ENCODE measurements at regions not wholly inside any gene's neighbourhood (a gene's known extent, or its start where the extent isn't known, plus 50 kb on each side); places are given as distances from the start of the nearest gene placed in this dataset.
"Not testable (repeated sequence)": the region's sequence is repeated elsewhere in the genome, so short reads cannot be mapped to it uniquely, and the experiment has no call there.

- no peak for DNase-seq (ENCODE audit: low read depth in 2 of 2)
Observed at GRCh38 chr6:74048387-74048786, 352.4 kb downstream of the CD109 start.

- no peak for DNase-seq (ENCODE audit: low read depth in 2 of 2)
Observed at GRCh38 chr6:74044417-74045096, 348.6 kb downstream of the CD109 start.

- DNase-seq (ENCODE audit: low read depth in 2 of 2) = no peak
Observed at GRCh38 chr6:74041420-74041819, 345.4 kb downstream of the CD109 start.

GRCh38 chr6:74018825-74019224 is 322.8 kb downstream of the CD109 start:
- DNase-seq (ENCODE audit: low read depth in 2 of 2) = no peak

- no peak for DNase-seq (ENCODE audit: low read depth in 2 of 2)
Observed at GRCh38 chr6:74015427-74015826, 319.4 kb downstream of the CD109 start.

DNA sequence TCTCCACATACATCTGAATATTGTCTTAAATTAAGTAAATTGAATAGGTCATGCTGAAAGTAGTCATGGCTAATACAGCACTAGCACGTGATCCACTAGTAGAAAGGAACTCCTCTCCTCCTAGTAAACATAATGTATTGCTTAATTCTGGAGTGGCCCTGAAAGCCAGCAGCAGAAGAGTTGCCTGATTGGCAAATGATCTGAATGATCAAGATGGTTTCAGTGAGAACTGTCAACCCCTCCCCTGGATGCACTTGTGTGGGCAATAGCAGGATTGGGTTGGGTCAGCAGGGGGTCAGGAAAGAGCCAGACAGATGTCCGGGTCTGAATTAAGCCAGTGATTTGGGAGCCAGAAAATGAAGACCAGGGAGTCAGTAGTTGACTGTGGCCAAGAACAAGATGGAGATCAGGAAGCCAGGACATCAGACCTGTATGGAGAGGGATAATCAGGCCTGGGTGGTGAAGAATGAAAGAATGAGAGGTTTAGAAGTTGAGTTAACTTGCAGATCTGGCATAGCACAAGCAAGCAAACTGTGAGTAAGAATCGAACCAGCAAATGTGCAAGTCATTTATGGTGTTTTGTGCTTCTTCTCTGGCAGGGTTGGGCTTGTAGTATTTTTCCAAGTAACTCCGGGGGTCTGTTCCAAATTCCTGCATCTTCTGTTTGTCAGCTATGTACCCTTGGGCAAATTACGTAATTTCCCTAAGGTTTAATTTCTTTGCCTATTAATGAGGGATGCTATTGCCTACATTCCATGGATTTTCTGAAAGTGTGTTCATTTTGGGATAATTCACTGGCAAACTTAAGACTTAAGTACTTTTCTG is 304.9 kb downstream of the CD109 start:
- DNase-seq (ENCODE audit: low read depth in 2 of 2) = no peak

DNA sequence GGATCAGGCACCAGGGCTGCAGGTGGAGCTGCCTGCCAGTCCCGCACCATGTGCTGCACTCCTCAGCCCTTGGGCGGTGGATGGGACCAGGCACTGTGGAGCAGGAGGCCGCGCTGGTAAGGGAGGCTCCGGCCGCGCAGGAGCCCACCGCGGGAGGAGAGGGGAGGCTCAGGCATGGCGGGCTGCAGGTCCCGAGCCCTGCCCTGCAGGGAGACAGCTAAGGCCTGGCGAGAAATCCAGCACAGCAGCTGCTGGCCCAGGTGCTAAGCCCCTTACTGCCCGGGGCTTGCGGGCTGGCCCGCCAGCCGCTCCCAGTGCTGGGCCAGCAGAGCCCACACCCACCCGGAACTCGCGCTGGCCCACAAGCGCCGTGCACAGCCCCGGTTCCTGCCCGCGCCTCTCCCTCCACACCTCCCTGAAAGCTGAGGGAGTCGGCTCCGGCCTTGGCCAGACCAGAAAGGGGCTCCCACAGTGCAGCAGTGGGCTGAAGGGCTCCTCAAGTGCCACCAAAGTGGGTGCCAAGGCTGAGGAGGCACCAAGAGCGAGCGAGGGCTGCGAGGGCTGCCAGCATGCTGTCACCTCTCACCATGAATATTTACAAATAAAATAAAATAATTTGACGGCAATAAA is 294.7 kb downstream of the CD109 start:
- not testable (repeated sequence) for DNase-seq (ENCODE audit: low read depth in 2 of 2)

- no peak for DNase-seq (ENCODE audit: low read depth in 2 of 2)
Observed at GRCh38 chr6:73989428-73989827, 293.4 kb downstream of the CD109 start.

GRCh38 chr6:73985891-73986290 is 289.9 kb downstream of the CD109 start:
- DNase-seq (ENCODE audit: low read depth in 2 of 2) = peak; percentile 68 to 69

GRCh38 chr6:73984571-73985210 is 288.7 kb downstream of the CD109 start:
- peak in 1 of 2 experiments; percentile 56 for DNase-seq (ENCODE audit: low read depth in 2 of 2)

DNA sequence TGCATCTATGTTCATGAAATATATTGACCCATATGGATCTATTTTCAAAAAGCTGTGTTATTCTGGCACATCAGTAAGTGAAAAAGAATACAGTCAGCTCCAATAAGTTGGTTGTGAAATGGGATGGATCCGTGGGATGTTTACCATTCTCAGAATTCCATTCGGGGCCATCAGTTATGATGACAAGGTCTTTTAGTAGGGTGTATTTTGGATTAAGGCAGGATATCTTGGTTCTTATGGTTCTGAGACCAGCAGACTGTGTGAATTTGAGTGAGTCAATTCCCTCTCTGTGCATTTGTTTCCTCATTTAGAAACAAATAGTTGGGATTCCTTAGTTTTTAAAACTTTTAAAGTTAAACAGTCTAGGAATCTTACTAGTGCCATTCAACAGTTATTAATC is 287.4 kb downstream of the CD109 start:
- DNase-seq (ENCODE audit: low read depth in 2 of 2) = peak; percentile 74 to 75

GRCh38 chr6:73980096-73980495 is 284.1 kb downstream of the CD109 start:
- no peak for DNase-seq (ENCODE audit: low read depth in 2 of 2)

- no peak for DNase-seq (ENCODE audit: low read depth in 2 of 2)
Observed at GRCh38 chr6:73978330-73978729, 282.3 kb downstream of the CD109 start.

GRCh38 chr6:73972518-73972917 is 276.5 kb downstream of the CD109 start:
- not testable (repeated sequence) for DNase-seq (ENCODE audit: low read depth in 2 of 2)

- DNase-seq (ENCODE audit: low read depth in 2 of 2) = peak; percentile 58 to 62
Observed at GRCh38 chr6:73969971-73970970, 274.3 kb downstream of the CD109 start.

DNA sequence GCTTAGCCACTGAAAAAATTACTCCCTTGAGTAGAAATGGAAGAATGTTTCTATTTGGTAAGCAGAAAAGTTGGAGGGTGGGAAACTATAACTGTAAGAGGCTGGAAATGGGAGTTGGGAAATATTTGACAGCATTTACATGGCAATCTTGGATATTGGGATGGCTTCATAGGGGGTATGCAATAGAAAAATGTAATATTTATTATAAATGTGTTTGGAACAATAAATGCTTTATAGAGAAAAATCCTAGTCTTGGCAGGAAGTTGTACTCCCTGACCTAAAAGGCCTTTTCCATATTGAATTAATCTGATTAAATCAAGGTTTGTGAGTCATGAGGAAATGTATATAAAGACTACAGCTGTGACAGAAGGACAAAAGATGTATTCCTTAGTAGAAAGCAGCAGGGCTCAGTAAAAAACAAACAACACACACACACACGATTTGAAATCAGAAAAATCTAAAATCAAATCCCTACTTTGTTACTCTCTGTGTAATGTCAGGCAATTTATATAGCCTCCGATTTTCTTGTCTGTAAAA is 272.3 kb downstream of the CD109 start:
- DNase-seq (ENCODE audit: low read depth in 2 of 2) = peak in 1 of 2 experiments; percentile 25

DNA sequence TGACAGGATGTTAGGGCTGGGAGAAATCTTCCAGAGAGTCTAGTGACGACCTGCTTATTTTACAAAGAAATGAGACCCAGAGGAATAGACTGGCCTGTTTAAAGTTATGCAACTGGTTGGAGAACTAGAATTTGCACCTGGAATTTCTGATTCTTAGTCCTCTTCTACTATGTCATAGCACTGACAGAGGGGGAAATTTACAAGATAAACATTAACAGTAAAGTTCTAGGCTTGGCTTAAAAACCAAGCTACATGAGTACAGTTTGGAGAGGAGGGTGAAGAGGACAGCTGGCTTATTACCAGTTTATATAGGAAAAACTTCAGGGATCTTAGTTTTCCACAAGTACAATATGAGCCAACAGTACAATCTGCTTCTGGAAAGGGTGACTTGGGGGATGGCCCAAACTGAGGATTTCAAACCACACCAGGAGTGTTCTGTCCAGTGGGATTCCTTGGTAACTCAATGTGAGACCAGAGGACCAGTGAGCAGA is 269.6 kb downstream of the CD109 start:
- no peak for DNase-seq (ENCODE audit: low read depth in 2 of 2)

- DNase-seq (ENCODE audit: low read depth in 2 of 2) = no peak
Observed at GRCh38 chr6:73964241-73964854, 268.3 kb downstream of the CD109 start.

GRCh38 chr6:73962884-73963283 is 266.9 kb downstream of the CD109 start:
- no peak for DNase-seq (ENCODE audit: low read depth in 2 of 2)

GRCh38 chr6:73956305-73956704 is 260.3 kb downstream of the CD109 start:
- no peak for DNase-seq (ENCODE audit: low read depth in 2 of 2)

All from fibroblast of skin of left biceps (primary cell).